ENCODE measurements at regions not wholly inside any gene's neighbourhood (a gene's known extent, or its start where the extent isn't known, plus 50 kb on each side); places are given as distances from the start of the nearest gene placed in this dataset.

DNA sequence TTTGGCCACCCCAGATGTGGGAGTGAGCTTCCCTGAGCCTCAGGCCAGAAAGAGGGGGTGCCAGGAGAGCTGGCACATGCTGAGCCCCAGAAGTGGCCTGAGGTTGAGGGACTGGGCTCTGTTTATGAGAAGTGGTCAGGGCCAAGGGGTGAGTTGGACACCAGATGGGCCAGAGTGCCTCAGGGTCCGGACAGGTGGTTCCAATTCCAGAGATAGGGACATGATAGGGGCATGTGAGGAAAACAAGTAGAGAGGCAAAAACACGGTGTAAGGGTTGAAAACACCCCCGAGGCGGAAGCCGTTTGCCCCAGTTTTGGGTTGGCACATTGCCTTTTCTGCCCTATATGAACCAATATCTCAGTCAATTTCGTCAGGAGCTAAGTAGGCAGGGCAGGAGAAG lies 125.6 kb upstream of the NFIB start:
- intact Hi-C loops (cut with DNase I; ENCODE audit: low total_unique reads): no loop called here
- H3K36me3 ChIP-seq: no peaks in the 10 kb centered on the region
- WGBS, 5 donors: 77 to 90% (median 81%) methylated on average over 6 of the region's 6 CpGs
- peaks cover 0 to 4% (median 0%) of the 10 kb centered on the region in 7 donors for H3K27me3 ChIP-seq (replicated peaks in 1 of 7)
- TF ChIP-seq, protein P1, sequence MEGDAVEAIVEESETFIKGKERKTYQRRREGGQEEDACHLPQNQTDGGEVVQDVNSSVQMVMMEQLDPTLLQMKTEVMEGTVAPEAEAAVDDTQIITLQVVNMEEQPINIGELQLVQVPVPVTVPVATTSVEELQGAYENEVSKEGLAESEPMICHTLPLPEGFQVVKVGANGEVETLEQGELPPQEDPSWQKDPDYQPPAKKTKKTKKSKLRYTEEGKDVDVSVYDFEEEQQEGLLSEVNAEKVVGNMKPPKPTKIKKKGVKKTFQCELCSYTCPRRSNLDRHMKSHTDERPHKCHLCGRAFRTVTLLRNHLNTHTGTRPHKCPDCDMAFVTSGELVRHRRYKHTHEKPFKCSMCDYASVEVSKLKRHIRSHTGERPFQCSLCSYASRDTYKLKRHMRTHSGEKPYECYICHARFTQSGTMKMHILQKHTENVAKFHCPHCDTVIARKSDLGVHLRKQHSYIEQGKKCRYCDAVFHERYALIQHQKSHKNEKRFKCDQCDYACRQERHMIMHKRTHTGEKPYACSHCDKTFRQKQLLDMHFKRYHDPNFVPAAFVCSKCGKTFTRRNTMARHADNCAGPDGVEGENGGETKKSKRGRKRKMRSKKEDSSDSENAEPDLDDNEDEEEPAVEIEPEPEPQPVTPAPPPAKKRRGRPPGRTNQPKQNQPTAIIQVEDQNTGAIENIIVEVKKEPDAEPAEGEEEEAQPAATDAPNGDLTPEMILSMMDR (IDR thresholded peaks at IDR 0.05 in 8 of 11, conservative IDR thresholded peaks at IDR 0.05 in 3 of 11): no peak
- TF ChIP-seq POLR2A (IDR thresholded peaks at IDR 0.05) (no peak), POLR2AphosphoS5 (IDR thresholded peaks at IDR 0.05) (no peak)
- no peaks in the 10 kb centered on the region for H3K4me1 ChIP-seq
- no peak overlapping the region for H3K4me3 ChIP-seq
- no peaks in the 10 kb centered on the region for H3K9me3 ChIP-seq
- DNase-seq: no peak
- H3K27ac ChIP-seq: no peak overlapping the region

DNA sequence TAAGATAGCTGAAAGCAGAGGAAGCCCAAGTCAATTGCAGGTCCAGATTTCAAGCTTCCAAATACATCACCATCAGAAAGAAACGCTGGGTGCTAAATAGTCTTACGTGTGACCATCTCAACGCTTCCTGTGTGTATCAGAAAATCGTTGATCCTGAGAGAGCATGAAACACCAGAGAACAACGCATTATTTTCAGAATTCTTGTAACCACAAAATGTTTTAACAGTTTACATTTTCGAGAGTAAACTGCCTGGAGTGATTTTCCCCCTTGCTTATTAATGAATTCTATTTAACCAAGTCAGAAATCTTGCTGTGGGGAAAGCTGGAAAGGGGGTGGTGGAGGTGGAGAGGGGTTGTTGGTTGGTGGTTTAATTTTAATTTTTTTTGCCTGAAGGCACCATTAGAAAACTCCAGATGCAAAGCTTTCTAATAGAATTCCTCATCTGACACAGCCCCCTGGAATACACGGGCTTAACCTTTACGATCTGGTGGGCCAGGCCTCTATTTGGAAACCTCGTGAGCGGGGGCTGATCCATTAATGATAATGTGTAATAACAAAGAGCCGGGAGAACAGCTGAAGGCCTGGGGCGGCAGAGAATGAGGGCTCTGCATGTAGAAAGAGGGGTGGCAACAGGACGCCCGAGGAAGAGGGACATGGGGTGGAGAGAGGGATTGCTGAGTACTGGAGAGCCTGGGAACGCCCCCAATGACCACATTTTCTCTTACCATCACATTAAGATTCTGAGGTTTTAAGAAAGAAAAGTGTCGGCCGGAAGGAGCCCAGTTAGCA lies 124.5 kb upstream of the NFIB start:
- H3K4me1 ChIP-seq: peaks cover 0 to 7% (median 4%) of the 10 kb centered on the region in 6 donors
- peaks cover 0 to 9% (median 0%) of the 10 kb centered on the region in 7 donors for H3K27me3 ChIP-seq (replicated peaks in 1 of 7)
- intact Hi-C loops (cut with DNase I; ENCODE audit: low total_unique reads): no loop called here
- no peaks in the 10 kb centered on the region for H3K36me3 ChIP-seq
- TF ChIP-seq POLR2AphosphoS5 (IDR thresholded peaks at IDR 0.05) (no peak), POLR2A (IDR thresholded peaks at IDR 0.05) (no peak)
- TF ChIP-seq, protein P1 (IDR thresholded peaks at IDR 0.05 in 8 of 11, conservative IDR thresholded peaks at IDR 0.05 in 3 of 11): no peak
- 74 to 84% (median 80%) methylated on average over 17 of the region's 17 CpGs for WGBS, 5 donors
- DNase-seq: no peak
- no peak overlapping the region for H3K27ac ChIP-seq
- H3K9me3 ChIP-seq: no peaks in the 10 kb centered on the region
- no peak overlapping the region for H3K4me3 ChIP-seq

DNA sequence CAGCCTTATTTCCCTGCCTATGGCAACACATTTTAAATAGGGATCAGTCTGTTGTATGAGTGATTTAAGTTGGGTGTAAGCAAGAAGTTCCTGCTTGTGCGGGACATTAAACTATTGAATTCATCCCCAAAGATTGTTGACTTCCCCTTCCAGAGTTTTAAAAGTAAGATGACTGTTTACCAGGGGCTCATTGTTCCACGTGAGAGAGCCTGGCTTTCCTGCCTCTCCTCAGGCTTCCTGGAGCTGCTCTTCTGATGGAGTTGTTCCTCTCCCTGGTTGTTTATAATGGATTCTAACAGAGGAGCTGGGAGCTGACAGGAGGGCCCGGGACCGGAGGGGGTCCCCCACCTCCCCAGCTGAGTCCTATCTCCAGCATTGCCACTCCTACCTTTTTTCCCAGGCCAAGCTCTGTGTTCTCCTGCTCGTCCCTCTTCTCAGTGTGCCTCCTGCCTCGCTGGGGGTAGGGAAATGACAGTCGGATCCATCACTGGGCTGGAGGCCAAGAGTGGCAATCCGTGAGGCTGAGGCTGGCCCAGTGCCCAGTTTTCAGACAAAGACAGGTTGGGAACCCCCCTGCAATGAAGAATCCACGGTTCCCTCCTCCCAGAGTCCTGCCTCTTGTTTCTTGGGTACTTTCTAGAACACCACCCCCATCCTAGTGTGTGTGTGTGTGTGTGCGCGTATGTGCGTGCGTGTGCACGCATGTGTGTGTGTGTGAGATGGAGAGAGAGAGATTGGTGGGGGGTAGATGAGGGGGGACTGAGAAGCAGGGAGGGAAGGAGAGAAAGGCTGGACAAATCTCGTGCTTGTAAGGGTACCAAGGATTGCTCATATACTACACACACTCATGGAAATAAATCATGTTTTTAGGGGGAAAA lies 123.7 kb upstream of the NFIB start:
- 42 to 49% (median 47%) methylated on average over 15 of the region's 15 CpGs for WGBS, 5 donors
- intact Hi-C loops (cut with DNase I; ENCODE audit: low total_unique reads): no loop called here
- no peak overlapping the region for H3K4me3 ChIP-seq
- TF ChIP-seq, protein P1 (IDR thresholded peaks at IDR 0.05 in 8 of 11, conservative IDR thresholded peaks at IDR 0.05 in 3 of 11): no peak
- TF ChIP-seq POLR2AphosphoS5 (IDR thresholded peaks at IDR 0.05): no peak
- no peak for DNase-seq
- peaks cover 0 to 12% (median 0%) of the 10 kb centered on the region in 7 donors for H3K27me3 ChIP-seq (replicated peaks in 1 of 7)
- H3K9me3 ChIP-seq: no peaks in the 10 kb centered on the region
- no peaks in the 10 kb centered on the region for H3K36me3 ChIP-seq
- no peak overlapping the region for H3K27ac ChIP-seq
- peaks cover 0 to 12% (median 9%) of the 10 kb centered on the region in 6 donors for H3K4me1 ChIP-seq

DNA sequence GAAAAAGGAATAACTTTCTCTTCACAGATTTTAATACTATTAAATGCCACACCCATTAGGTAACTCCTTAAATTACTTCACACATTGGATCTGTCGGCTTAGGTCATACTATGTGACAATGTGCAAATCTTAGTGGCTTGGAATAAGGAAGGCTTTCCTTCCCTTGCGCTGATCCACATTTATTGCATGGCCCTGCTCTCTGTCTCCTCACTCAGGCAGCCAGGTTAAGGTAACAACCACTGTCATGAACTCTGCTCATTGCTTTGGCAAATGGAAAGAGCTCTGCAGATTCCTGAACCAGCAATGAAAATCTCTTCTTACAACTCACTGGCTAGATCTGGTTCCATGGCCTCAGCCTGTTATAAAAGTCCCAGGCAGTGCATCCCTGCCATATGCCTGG lies 121.9 kb upstream of the NFIB start:
- no peak for TF ChIP-seq POLR2AphosphoS5 (IDR thresholded peaks at IDR 0.05)
- TF ChIP-seq, protein P1 (IDR thresholded peaks at IDR 0.05 in 8 of 11, conservative IDR thresholded peaks at IDR 0.05 in 3 of 11): no peak
- no peak for TF ChIP-seq POLR2A (IDR thresholded peaks at IDR 0.05)
- 89 to 99% (median 96%) methylated on average over 2 of the region's 2 CpGs for WGBS, 5 donors
- intact Hi-C loops (cut with DNase I; ENCODE audit: low total_unique reads): no loop called here

More for the DNA sequence above, 121.9 kb upstream of the NFIB start:
- Histone ChIP-seq H3K9me3 (no peaks in the 10 kb centered on the region), H3K27me3 (replicated peaks in 1 of 7) (peaks cover 0 to 12% (median 0%) of the 10 kb centered on the region in 7 donors), H3K4me1 (peaks cover 0 to 13% (median 9%) of the 10 kb centered on the region in 6 donors), H3K27ac (no peak overlapping the region), H3K36me3 (no peaks in the 10 kb centered on the region), H3K4me3 (no peak overlapping the region)
- DNase-seq: no peak
